ENCODE measurements at regions not wholly inside any gene's neighbourhood (a gene's known extent, or its start where the extent isn't known, plus 50 kb on each side); places are given as distances from the start of the nearest gene placed in this dataset.
A peak's percentile ranks its signal among the peaks of the same experiment; 100 is the strongest.

DNA sequence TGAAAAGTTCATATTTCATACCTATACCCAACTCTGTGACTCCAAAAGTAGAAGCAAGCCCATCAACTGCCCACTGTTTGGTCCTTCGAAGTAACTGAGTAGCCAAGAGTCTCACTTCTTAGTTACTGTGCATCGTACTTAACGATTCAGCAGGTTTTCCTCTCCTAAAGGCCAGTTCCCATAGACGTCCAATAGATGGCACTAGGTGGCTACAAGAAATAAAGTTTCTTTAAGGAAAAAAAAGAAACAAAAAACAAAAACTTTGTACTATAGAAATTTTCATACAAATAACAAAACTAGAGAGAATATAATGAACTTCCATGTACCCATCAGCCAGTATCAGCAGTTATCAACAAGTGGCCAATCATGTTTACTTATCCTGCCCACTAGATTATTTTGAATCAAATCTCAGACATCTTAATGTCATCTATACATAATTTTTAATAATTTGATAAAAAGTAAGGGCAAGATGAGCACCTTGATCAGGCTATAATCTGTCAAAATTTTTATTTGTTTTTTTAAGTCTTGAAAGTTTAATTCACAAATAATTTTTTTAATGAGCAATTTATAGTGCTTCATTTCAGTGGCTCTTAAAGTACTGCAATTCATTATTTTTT, 63.8 kb upstream of the ACP3 start:
- Mint-ChIP-seq H3K4me1 (no peaks in the 10 kb centered on the region), H3K9me3 (no peaks in the 10 kb centered on the region), H3K27me3 (peaks cover 6% of the 10 kb centered on the region), H3K36me3 (ENCODE audit: low read depth) (no peaks in the 10 kb centered on the region), H3K27ac (no peak overlapping the region), H3K4me3 (no peak overlapping the region)
- ChIA-PET CTCF (no interaction called here), POLR2A (no interaction called here)
- peak; percentile 28 for DNase-seq

DNA sequence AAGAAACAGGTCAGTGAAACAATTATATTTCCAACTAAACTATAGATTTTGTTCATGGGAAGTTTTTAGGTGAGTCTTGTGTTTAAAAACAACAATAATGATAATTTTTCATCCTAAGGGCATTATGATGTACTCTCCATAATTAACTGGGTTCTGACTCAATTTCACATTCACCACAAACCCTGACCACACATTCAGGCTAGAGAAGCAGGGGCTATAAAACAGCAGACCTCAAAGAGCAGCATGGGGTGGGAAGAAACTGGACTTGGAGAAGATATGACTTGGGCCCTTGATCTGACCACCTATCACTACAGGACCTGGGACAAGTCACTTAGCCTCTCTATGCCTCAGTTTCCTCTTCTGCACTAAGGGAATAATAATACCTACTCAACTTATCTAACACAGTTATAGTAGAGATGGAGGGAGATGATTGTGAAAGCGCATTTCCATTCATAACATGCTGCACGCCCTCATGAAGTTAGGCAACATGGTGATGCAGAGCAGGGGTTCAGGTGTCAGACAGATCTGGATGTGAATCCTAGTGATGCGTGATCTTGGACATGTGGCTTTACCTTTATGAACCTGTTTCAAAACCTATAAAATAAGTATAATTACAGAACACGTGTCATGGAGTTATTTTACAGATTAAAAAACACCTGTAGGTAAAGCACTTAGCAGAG, 63.0 kb upstream of the ACP3 start:
- no peaks in the 10 kb centered on the region for H3K36me3 Mint-ChIP-seq (ENCODE audit: low read depth)
- no peak for DNase-seq
- H3K27ac Mint-ChIP-seq: no peak overlapping the region
- H3K4me3 Mint-ChIP-seq: no peak overlapping the region
- ChIA-PET CTCF (no interaction called here), POLR2A (no interaction called here)
- peaks cover 10% of the 10 kb centered on the region for H3K27me3 Mint-ChIP-seq
- no peaks in the 10 kb centered on the region for H3K4me1 Mint-ChIP-seq
- H3K9me3 Mint-ChIP-seq: no peaks in the 10 kb centered on the region

DNA sequence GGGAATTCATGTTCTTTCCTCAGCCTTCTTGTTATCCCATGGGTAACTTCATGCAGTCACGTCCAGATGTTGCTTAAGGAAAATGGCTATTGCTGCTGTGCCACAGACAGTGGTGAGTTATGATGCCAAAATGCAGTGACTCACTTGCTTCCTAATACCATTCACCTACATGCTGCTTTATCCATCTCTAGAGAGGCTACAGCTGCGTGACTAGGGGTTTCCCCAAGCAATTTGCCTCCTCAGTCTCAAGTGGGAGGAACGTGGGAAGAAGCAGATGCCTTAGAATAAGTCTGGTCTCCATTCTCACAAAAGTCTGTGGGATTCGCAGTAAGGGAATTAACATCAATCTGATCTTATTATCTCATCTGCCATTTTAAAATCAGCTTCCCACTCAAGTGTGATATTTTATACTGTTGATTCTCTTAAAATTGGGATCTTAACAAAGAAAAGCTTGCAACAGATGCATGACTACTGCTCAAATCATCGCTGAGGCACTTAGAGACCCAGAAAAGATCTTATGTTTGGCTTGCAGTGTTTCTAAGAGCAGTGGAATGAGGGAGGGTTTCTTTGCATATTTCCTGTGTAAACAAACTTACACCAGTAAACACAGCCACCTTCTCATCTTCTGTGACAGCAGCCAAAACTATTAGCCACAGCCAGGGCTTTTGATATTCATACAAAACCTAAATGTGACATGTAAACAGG, 62.0 kb upstream of the ACP3 start:
- Mint-ChIP-seq H3K4me1 (no peaks in the 10 kb centered on the region), H3K4me3 (no peak overlapping the region), H3K36me3 (ENCODE audit: low read depth) (no peaks in the 10 kb centered on the region), H3K9me3 (no peaks in the 10 kb centered on the region), H3K27me3 (peaks cover 12% of the 10 kb centered on the region), H3K27ac (no peak overlapping the region)
- DNase-seq: no peak
- POLR2A ChIA-PET: no interaction called here
- CTCF ChIA-PET: no interaction called here

DNA sequence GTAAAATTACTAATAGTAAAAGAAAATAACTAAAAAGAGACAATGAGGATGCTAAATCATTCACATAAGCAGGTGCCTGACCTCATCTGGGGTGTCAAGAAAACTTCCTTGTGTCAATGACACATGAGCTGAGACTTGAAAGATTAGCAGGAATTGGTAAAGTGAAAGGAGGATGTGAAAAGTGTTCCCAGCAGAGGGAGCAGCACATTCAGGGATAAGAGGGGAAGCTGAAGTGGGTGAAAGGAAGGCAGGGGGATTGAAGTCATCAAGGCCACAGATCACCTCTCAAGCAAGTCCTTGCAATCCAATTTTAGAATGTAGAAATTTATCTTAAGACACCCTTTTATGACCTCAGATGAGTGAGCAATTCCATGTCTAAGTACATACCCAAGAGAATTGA, 60.2 kb upstream of the ACP3 start:
- no peaks in the 10 kb centered on the region for H3K36me3 Mint-ChIP-seq (ENCODE audit: low read depth)
- H3K4me1 Mint-ChIP-seq: no peaks in the 10 kb centered on the region
- H3K9me3 Mint-ChIP-seq: no peaks in the 10 kb centered on the region
- DNase-seq: no peak
- no peak overlapping the region for H3K4me3 Mint-ChIP-seq
- peaks cover 9% of the 10 kb centered on the region for H3K27me3 Mint-ChIP-seq
- ChIA-PET POLR2A (no interaction called here), CTCF (interaction anchor here (0.6 kb wide), 1 partner anchor 87 kb away, joined by 3 read pairs; no protein-coding TSS in a partner anchor)
- no peak overlapping the region for H3K27ac Mint-ChIP-seq

DNA sequence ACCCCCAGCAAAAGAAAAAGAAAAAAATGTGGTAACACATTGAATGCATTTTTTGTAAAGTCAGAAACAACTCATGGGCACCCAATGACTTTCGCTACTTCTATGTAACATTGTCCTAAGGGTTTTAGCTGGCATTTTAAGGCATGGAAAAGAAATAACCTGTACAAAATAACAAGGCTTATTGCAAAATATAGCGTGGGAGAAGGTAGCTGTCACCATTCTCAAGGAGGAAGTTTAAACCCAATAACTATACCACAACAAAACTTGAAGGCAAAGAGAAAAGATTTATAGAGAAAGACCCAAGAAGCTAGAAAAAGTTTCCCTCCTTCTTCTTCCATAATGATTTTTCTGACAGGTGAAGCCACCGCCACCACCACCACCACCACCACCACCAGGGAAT, 55.7 kb upstream of the ACP3 start:
- no peaks in the 10 kb centered on the region for H3K36me3 Mint-ChIP-seq (ENCODE audit: low read depth)
- H3K4me1 Mint-ChIP-seq: no peaks in the 10 kb centered on the region
- peaks cover 15% of the 10 kb centered on the region for H3K27me3 Mint-ChIP-seq
- no peak for DNase-seq
- no peak overlapping the region for H3K4me3 Mint-ChIP-seq
- H3K9me3 Mint-ChIP-seq: no peaks in the 10 kb centered on the region
- ChIA-PET CTCF (no interaction called here), POLR2A (no interaction called here)
- no peak overlapping the region for H3K27ac Mint-ChIP-seq

DNA sequence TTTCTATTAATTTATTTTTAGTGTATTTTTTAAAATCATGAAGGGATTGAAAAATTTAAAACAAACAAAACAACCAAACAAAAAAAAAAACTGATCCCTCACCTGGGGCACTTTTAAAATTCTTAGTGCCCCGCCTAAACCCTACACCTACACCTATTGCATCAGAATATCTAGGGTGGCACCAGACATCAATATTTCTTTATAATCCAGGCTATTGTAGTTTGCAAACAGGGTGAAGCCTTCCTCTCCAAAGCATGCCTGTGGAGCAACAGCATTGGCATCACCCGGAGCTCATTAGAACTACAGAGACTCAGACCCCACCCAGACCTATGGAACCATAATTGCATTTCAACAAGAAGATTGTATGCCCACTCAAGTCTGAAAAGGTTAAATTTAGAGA, 54.9 kb upstream of the ACP3 start:
- no peak for DNase-seq
- CTCF ChIA-PET: no interaction called here

DNA sequence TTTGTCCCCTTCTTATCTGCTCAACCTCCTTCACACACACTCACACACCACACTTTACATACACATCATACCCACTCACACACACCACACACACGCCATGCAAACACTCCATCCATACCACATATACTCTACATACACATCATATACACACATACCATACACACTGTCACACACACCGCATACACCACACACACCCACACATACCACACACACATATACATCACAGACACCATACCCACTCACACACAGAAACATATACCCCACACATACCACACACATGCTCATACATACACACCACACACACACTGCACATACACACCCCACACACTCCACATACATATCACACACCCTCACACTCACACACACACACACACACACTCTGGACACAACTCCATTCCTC, 54.3 kb upstream of the ACP3 start:
- CTCF ChIA-PET: no interaction called here
- H3K4me3 Mint-ChIP-seq: no peak overlapping the region
- H3K27me3 Mint-ChIP-seq: peaks cover 18% of the 10 kb centered on the region

More for the DNA sequence above, 54.9 kb upstream of the ACP3 start:
- H3K4me1 Mint-ChIP-seq: no peaks in the 10 kb centered on the region
- no peaks in the 10 kb centered on the region for H3K9me3 Mint-ChIP-seq
- POLR2A ChIA-PET: no interaction called here
- peaks cover 16% of the 10 kb centered on the region for H3K27me3 Mint-ChIP-seq
- no peak overlapping the region for H3K27ac Mint-ChIP-seq
- no peaks in the 10 kb centered on the region for H3K36me3 Mint-ChIP-seq (ENCODE audit: low read depth)
- no peak overlapping the region for H3K4me3 Mint-ChIP-seq

DNA sequence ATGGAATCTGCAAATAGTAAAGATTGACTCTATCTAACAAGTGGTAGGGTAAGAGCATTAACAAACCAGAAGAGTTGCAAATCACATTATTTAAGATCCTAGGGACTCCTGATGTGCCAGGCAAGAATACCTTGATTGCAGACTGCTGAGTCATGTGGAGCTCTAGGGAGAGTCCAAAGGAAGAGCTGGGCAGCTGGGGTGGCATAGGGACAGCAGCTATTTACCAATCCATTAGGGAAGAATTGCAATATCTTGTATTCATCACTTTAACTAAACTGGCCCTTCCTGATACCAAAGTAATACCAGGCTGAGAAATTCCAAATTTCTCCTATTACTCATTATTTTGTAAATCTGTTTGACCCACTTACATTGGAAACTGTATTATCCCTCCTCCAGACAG, 52.2 kb upstream of the ACP3 start:
- Mint-ChIP-seq H3K36me3 (ENCODE audit: low read depth) (no peaks in the 10 kb centered on the region), H3K27me3 (peaks cover 12% of the 10 kb centered on the region), H3K4me3 (no peak overlapping the region), H3K27ac (no peak overlapping the region), H3K9me3 (no peaks in the 10 kb centered on the region), H3K4me1 (no peaks in the 10 kb centered on the region)
- POLR2A ChIA-PET: no interaction called here
- DNase-seq: no peak
- CTCF ChIA-PET: no interaction called here

More for the DNA sequence above, 54.3 kb upstream of the ACP3 start:
- DNase-seq: no peak
- Mint-ChIP-seq H3K4me1 (no peaks in the 10 kb centered on the region), H3K9me3 (no peaks in the 10 kb centered on the region), H3K27ac (no peak overlapping the region), H3K36me3 (ENCODE audit: low read depth) (no peaks in the 10 kb centered on the region)
- POLR2A ChIA-PET: no interaction called here

DNA sequence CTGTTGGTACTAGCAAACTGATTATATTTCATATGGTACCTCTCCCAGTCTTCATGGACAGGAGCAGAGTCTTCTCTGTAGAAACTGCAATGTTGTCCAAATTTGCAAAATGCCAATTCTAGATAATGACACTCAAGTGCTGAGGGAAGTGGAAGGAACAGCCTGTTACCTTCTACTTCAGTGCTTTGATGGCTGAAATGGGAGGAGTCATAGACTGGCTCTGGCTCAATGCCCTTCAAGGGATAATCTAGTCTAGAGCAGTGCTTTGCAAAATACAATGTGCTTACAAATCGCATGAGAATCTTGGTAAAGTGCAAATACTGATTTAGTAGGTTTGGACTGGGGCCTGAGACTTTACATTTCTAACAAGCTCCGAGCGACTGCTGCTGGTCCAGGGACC, 51.7 kb upstream of the ACP3 start:
- Mint-ChIP-seq H3K9me3 (no peaks in the 10 kb centered on the region), H3K4me1 (no peaks in the 10 kb centered on the region), H3K27ac (no peak overlapping the region), H3K4me3 (no peak overlapping the region), H3K27me3 (peaks cover 12% of the 10 kb centered on the region), H3K36me3 (ENCODE audit: low read depth) (no peaks in the 10 kb centered on the region)
- ChIA-PET CTCF (no interaction called here), POLR2A (no interaction called here)
- DNase-seq: no peak

DNA sequence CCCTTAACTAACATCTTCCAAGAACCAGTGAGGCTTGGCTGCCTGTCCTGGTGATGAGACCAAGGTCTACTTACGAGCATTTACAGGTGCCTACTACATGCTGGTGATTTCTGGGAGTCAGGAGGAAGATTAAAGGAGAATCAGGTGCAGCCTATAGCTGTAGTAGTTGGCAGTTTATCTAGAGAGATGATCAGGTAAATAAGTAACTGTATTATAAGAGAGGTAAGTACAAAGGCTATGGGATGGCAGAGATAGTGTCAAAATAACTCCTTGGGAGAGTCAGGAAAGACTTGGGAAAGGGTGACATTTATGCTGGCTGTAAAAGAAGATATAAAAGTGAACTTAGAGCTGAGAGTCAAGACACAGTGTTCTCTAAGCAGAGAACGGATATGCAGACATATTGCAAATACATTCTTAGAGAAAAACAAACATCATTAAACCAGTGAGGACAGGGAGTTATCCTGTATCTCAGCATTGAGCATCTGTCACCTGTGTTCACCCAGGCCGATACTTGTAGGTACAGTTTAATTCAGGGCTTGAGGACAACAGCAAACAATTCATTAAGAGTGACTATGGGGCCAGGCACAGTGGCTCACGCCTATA, 49.7 kb upstream of the ACP3 start:
- ChIA-PET CTCF (interaction anchor here (0.6 kb wide), 1 partner anchor 1759 kb away, joined by 3 read pairs; no protein-coding TSS in a partner anchor), POLR2A (no interaction called here)
- H3K27me3 Mint-ChIP-seq: peaks cover 12% of the 10 kb centered on the region
- H3K9me3 Mint-ChIP-seq: no peaks in the 10 kb centered on the region
- no peak overlapping the region for H3K4me3 Mint-ChIP-seq
- no peaks in the 10 kb centered on the region for H3K36me3 Mint-ChIP-seq (ENCODE audit: low read depth)
- no peaks in the 10 kb centered on the region for H3K4me1 Mint-ChIP-seq
- no peak overlapping the region for H3K27ac Mint-ChIP-seq
- DNase-seq: no peak

Measured in activated CD4-positive, alpha-beta T cell treated with anti-CD3 and anti-CD28 coated beads, Interleukin-2, amount 10 ng/mL, durations not matched to agents 7 days and 5 days (primary cell).